SK-N-SH (cell line): ENCODE measurements at regions not wholly inside any gene's neighbourhood (a gene's known extent, or its start where the extent isn't known, plus 50 kb on each side); places are given as distances from the start of the nearest gene placed in this dataset.

Experiments
- CTCF ChIP-seq: fragments of 200-600 bp; sonication (generic); IDR thresholded peaks from 2 replicates; pipeline ENCODE4 v1.6.1; 2017; ENCODE audit warnings: antibody characterized with exemption, mild to moderate bottlenecking, moderate library complexity
- EP300 ChIP-seq, 2 experiments: IDR thresholded peaks; 2 replicates each; pipeline versions ENCODE4 v1.4.0 to v1.6.1; 2012; ENCODE audit warnings: borderline replicate concordance in 1 of 2, low read depth in 1 of 2, low read length in 1 of 2
- GABPA ChIP-seq: IDR thresholded peaks from 2 replicates; pipeline ENCODE4 v1.4.0; 2012; ENCODE audit warnings: low read depth, mild to moderate bottlenecking
- IRF3 ChIP-seq: fragments of 150-350 bp; IDR thresholded peaks from 2 replicates; pipeline ENCODE4 v1.6.1; 2016; ENCODE audit warnings: mild to moderate bottlenecking, low read depth, low read length
- MAX ChIP-seq: IDR thresholded peaks from 2 replicates; pipeline ENCODE4 v1.4.0; 2012; ENCODE audit warnings: low read depth
- NFIC ChIP-seq: IDR thresholded peaks from 2 replicates; pipeline ENCODE4 v1.4.0; 2012; ENCODE audit warnings: borderline replicate concordance
- NRF1 ChIP-seq: IDR thresholded peaks from 2 replicates; pipeline ENCODE4 v1.6.1; 2012; ENCODE audit warnings: low read depth, mild to moderate bottlenecking, low read length
- POLR2AphosphoS5 ChIP-seq: IDR thresholded peaks from 2 replicates; pipeline ENCODE4 v1.6.1; 2012; ENCODE audit warnings: low read depth, low read length
- RAD21 ChIP-seq: IDR thresholded peaks from 2 replicates; pipeline ENCODE4 v1.6.1; 2012; ENCODE audit warnings: mild to moderate bottlenecking, low read length
- RCOR1 ChIP-seq: fragments of 150-350 bp; IDR thresholded peaks from 2 replicates; pipeline ENCODE4 v1.6.1; 2017; ENCODE audit warnings: antibody characterized with exemption, low read length
- REST ChIP-seq: IDR thresholded peaks from 2 replicates; pipeline ENCODE4 v1.6.1; 2012; ENCODE audit warnings: mild to moderate bottlenecking, low read depth, low read length, moderate library complexity
- RXRA ChIP-seq: IDR thresholded peaks from 2 replicates; pipeline ENCODE4 v1.4.0; 2012; ENCODE audit warnings: low read depth, mild to moderate bottlenecking, borderline replicate concordance
- ZBTB33 ChIP-seq: IDR thresholded peaks from 2 replicates; pipeline ENCODE4 v1.4.0; 2012; ENCODE audit warnings: low read depth, borderline replicate concordance

- TF ChIP-seq IRF3 = no peak
- TF ChIP-seq CTCF = no peak
- no peak for TF ChIP-seq MAX
- no peak for TF ChIP-seq REST
- no peak for TF ChIP-seq ZBTB33
- TF ChIP-seq NFIC = no peak
- TF ChIP-seq RCOR1 = no peak
- TF ChIP-seq POLR2AphosphoS5 = no peak
- no peak for TF ChIP-seq GABPA
- TF ChIP-seq RXRA = no peak
- no peak for TF ChIP-seq EP300 (IDR thresholded peaks at IDR 0.05; ENCODE audit: borderline replicate concordance in 1 of 2, low read depth in 1 of 2, low read length in 1 of 2)
- TF ChIP-seq RAD21 = no peak
- no peak for TF ChIP-seq NRF1
Measured at GRCh38 chr2:211068108-211068780, 511.8 kb downstream of the CPS1 start.
